Muscle layer of colon (tissue), 2 donors: ENCODE measurements at regions not wholly inside any gene's neighbourhood (a gene's known extent, or its start where the extent isn't known, plus 50 kb on each side); places are given as distances from the start of the nearest gene placed in this dataset.

Source experiments
- H3K27ac ChIP-seq: one replicate; pipeline ENCODE4 v1.7.0; 2013; ENCODE audit warnings: low read depth, mild to moderate bottlenecking, low read length, moderate library complexity
- H3K27me3 ChIP-seq, 2 donors: one replicate each; pipeline ENCODE4 v1.7.0; 2013; ENCODE audit warnings: low read length in 2 of 2, mild to moderate bottlenecking in 2 of 2; ENCODE audit not compliant: insufficient read depth in 2 of 2, control insufficient read depth in 1 of 2
- H3K36me3 ChIP-seq: one replicate; pipeline ENCODE4 v1.7.0; 2013; ENCODE audit warnings: mild to moderate bottlenecking, low read length; ENCODE audit not compliant: insufficient read depth
- H3K4me1 ChIP-seq: one replicate; pipeline ENCODE4 v1.7.0; 2013; ENCODE audit warnings: mild to moderate bottlenecking, low read length; ENCODE audit not compliant: insufficient read depth
- H3K4me3 ChIP-seq, 2 donors: one replicate each; pipeline ENCODE4 v1.7.0; 2013; ENCODE audit warnings: low read length in 2 of 2, low read depth in 1 of 2, mild to moderate bottlenecking in 1 of 2, moderate library complexity in 1 of 2
- H3K9ac ChIP-seq: one replicate; pipeline ENCODE4 v1.7.0; 2013; ENCODE audit warnings: low read length
- H3K9me3 ChIP-seq: one replicate; pipeline ENCODE4 v1.7.0; 2013; ENCODE audit warnings: mild to moderate bottlenecking, low read length
- donor health status: abdominal sarcoma.
- donor health status: Adenocarcinoma of cecum.

DNA sequence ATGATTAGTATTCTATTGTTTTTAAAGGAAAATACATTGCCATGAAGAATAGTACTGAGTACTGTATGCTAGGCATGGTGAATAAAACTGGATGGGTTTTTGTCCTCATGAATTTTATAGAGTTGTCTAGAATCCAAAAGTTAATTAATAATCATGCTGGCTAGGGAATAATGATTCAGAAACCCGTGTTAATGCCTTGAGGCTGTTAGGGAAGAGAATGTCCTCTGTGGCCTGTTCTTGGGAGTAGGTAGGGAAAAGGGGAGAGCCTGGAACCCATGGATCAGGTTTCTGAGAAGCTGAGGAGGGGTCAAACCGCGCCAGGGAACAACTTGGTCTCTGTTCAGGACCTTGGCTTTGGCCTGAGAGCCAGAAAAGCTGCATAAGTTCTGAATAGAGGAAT lies 1376.3 kb upstream of the SLC10A2 start:
- Histone ChIP-seq H3K27me3 (no peaks in the 10 kb centered on the region), H3K4me1 (no peaks in the 10 kb centered on the region), H3K9me3 (no peaks in the 10 kb centered on the region), H3K9ac (no peak overlapping the region), H3K27ac (no peak overlapping the region), H3K4me3 (no peak overlapping the region), H3K36me3 (no peaks in the 10 kb centered on the region)

DNA sequence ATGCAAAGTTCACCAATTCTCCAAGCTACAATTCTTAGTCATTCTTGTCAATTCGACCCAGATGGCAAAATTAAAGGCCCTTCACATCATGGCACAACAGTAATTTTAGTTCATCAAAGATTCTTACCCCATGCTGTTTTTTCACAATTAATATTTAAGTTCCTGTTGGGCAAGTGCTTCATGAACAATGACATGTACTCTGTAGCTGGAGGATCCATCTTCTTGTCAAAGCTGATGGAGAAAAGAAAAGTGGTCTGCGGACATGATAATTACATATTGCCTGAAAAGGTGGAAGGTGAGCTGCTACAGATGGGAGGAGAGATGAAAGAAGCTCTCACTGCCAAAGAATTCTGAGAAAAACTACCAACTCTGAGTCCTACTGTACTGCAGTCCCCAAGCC lies 1370.3 kb upstream of the SLC10A2 start:
- Histone ChIP-seq H3K4me3 (no peak overlapping the region), H3K9me3 (no peaks in the 10 kb centered on the region), H3K36me3 (no peaks in the 10 kb centered on the region), H3K4me1 (no peaks in the 10 kb centered on the region), H3K27me3 (no peaks in the 10 kb centered on the region), H3K27ac (no peak overlapping the region), H3K9ac (no peak overlapping the region)

DNA sequence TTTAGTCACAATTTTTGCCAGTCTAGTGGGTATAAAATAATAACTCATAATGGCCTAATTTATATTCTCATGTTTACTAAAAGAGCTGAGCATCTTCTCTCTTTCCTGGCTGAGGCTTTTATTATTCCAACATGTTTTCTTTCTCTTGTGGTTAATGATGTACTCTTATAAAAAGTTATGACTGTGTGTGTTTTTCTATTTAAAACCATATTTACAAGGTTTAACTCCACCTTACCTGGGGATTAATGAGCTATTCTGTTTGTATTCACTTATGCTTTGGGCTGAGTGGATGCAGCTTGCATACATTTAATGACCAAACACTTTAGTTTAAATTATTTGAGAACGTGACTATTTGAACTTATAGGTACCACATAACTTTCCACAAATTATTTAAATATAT lies 1365.7 kb upstream of the SLC10A2 start:
- H3K36me3 ChIP-seq: no peaks in the 10 kb centered on the region
- no peak overlapping the region for H3K9ac ChIP-seq
- H3K27ac ChIP-seq: no peak overlapping the region
- H3K27me3 ChIP-seq: no peaks in the 10 kb centered on the region
- H3K9me3 ChIP-seq: no peaks in the 10 kb centered on the region
- no peaks in the 10 kb centered on the region for H3K4me1 ChIP-seq
- no peak overlapping the region for H3K4me3 ChIP-seq

DNA sequence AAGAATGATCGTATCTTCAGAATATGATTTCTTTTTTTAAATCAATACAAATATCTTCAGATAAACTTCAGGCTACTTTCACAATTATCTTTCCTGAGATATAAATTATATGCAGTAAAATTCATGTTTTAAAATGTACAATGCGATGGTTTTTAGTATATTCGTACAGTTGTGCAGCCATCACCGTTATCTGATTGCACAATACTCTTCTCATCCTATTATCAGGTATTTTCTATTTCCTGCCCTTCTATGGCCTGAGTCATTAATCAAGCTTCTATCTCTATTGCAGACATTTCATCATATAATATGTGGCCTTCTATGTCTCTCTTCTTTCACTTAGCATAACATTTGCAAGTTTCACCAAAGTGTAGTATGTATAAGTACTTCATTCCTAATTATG lies 1360.2 kb upstream of the SLC10A2 start:
- H3K9me3 ChIP-seq: no peaks in the 10 kb centered on the region
- no peaks in the 10 kb centered on the region for H3K27me3 ChIP-seq
- H3K36me3 ChIP-seq: no peaks in the 10 kb centered on the region
- no peak overlapping the region for H3K9ac ChIP-seq
- H3K4me1 ChIP-seq: no peaks in the 10 kb centered on the region
- H3K4me3 ChIP-seq: no peak overlapping the region
- no peak overlapping the region for H3K27ac ChIP-seq

DNA sequence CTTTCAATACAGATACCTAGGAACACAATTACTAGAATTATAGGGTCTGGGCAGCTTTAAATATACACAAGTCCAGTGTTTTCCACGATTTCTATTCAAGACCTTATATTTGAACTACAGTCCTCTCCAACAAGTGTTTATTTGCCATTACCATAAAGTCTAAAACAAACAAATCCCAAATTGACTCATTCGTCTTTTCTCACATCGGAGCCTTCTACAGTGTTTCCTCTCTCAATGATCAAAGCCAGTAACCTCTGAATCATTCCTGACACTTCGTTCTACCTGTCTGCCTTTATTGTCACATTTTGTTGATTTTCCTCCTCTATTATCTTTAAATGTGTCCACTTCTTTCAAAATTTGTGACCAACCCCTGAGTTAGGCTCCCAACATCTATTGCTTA lies 1356.5 kb upstream of the SLC10A2 start:
- Histone ChIP-seq H3K27ac (no peak overlapping the region), H3K9me3 (no peaks in the 10 kb centered on the region), H3K4me1 (no peaks in the 10 kb centered on the region), H3K27me3 (no peaks in the 10 kb centered on the region), H3K4me3 (no peak overlapping the region), H3K36me3 (no peaks in the 10 kb centered on the region), H3K9ac (no peak overlapping the region)

DNA sequence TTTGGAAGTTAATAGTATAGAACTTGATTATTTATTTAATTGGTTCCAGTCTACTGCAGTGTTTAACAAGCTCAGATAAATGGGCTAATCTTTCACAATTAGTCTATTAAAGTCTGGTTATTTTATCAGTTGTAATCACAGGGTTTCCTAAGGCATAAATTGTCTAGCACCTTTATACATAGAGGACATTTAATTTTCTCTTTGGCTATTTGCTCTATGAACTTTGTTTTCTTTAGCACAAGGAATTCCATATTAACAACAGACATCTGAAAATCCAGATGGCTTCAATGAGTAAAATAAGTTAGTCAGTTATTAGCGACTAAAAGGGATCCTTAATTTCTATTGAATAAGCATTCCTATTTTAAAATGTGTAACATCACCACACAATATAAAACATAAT lies 1350.8 kb upstream of the SLC10A2 start:
- no peak overlapping the region for H3K9ac ChIP-seq
- no peaks in the 10 kb centered on the region for H3K9me3 ChIP-seq

DNA sequence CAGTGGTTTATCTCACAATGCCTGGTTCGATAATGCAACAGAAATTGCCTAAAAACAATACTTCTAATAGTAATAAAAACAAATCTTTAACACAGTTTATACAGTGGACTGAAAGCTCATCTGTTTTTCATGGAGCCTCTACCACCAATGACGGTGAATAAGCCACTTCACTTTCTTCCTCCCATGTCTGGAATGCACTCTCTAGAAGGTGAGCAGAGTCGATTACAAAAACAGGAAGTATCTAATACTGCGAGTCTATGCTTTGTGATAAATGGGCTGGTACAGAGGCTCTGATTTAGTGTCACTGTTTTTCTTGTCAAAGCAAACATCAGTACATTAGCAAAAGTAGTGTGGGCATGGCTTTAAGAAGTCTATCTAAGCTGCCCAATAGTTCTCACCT lies 1348.6 kb upstream of the SLC10A2 start:
- no peak overlapping the region for H3K4me3 ChIP-seq
- H3K9me3 ChIP-seq: no peaks in the 10 kb centered on the region
- H3K4me1 ChIP-seq: no peaks in the 10 kb centered on the region

More for the DNA sequence above, 1350.8 kb upstream of the SLC10A2 start:
- Histone ChIP-seq H3K4me3 (no peak overlapping the region), H3K27me3 (no peaks in the 10 kb centered on the region), H3K4me1 (no peaks in the 10 kb centered on the region), H3K27ac (no peak overlapping the region), H3K36me3 (no peaks in the 10 kb centered on the region)

DNA sequence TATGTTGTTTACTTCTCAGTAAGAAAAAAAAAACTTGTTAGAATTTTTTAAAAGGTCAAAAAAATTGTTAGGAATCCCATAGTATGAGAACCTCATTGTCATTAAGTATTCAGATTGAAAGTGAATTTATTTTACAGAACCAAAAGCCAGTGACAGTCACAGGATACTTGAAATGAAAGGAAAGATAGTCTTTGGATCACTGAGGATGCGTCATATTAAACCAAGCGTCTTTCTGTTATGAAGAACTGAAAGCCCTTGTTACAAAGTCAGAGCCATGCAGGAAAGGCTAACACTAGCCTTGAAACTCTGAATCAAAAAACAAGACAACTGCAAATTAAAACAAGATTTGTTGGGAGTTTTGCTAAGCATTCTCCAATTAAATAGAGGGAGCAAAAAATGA lies 1348.0 kb upstream of the SLC10A2 start:
- Histone ChIP-seq H3K4me3 (no peak overlapping the region), H3K4me1 (no peaks in the 10 kb centered on the region), H3K27me3 (no peaks in the 10 kb centered on the region), H3K9me3 (no peaks in the 10 kb centered on the region), H3K27ac (no peak overlapping the region), H3K9ac (no peak overlapping the region), H3K36me3 (no peaks in the 10 kb centered on the region)

More for the DNA sequence above, 1348.6 kb upstream of the SLC10A2 start:
- Histone ChIP-seq H3K27me3 (no peaks in the 10 kb centered on the region), H3K9ac (no peak overlapping the region), H3K36me3 (no peaks in the 10 kb centered on the region), H3K27ac (no peak overlapping the region)

DNA sequence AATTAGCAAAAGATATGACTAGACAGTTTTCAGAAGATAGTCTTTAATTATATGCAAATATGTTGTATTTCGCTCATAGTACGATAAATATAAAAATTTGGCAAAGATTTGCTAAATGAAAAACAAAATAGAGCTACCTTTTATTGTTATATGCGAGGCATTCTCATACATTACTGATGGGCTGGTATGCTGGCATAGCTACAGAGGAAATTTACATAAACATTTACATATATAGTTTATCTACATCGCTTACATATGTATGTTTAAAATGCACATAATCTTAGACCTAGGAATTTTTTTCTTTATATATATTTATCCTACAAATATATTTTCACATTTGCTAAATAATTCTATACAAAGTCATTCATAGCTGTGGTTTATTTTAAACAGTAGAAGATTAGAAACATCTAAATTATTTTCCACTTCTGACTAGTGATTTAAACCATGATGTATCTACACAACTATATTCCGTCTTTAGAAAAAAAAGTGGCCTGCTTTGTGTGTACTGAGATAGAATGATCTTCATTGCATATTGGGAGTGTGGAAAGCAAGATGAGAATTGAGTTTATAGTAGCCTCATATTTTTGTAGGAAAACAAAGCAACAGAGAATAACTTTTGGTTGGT lies 1345.0 kb upstream of the SLC10A2 start:
- Histone ChIP-seq H3K9ac (no peak overlapping the region), H3K36me3 (no peaks in the 10 kb centered on the region), H3K4me1 (no peaks in the 10 kb centered on the region), H3K9me3 (no peaks in the 10 kb centered on the region), H3K27me3 (no peaks in the 10 kb centered on the region), H3K4me3 (no peak overlapping the region), H3K27ac (no peak overlapping the region)

DNA sequence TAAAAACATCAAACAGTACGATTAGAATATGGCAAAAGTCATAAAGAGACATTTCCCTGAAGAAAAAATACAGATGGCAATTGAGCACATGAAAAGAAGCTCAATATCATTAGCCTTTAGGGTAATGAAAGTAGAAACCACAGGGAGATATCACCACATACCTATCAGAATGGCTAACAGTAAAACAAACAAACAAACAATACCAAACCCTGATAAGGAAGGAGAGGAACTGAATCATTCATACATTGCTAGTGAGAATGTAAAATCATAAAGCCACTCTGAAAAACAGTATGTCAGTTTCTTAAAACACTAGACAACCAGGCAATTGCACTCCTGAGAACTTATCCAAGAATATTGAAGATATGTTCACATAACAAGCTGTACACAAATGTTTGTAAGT lies 1342.5 kb upstream of the SLC10A2 start:
- Histone ChIP-seq H3K4me1 (no peaks in the 10 kb centered on the region), H3K9me3 (no peaks in the 10 kb centered on the region), H3K9ac (no peak overlapping the region), H3K27me3 (no peaks in the 10 kb centered on the region), H3K27ac (no peak overlapping the region), H3K36me3 (no peaks in the 10 kb centered on the region), H3K4me3 (no peak overlapping the region)

DNA sequence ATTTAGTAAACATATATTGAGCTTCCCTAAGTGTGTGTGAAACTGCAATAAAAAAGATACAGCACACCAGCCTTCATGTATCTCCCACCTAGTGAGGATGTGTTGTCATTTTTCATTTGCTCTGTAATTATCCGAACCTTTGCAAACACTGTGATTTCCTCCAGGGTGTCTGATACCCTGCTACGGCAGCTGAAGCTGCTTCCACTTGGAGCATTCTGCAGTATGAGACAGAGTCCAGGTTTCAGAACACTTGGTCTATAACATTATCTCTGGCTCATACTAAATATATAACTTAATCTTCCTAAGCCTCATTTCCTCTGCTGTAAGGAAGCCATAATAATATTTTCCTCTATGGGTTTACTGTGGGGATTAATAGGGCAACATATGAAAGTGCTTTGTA lies 1338.1 kb upstream of the SLC10A2 start:
- Histone ChIP-seq H3K36me3 (no peaks in the 10 kb centered on the region), H3K4me1 (no peaks in the 10 kb centered on the region), H3K4me3 (no peak overlapping the region), H3K9ac (no peak overlapping the region), H3K27me3 (no peaks in the 10 kb centered on the region), H3K9me3 (no peaks in the 10 kb centered on the region), H3K27ac (no peak overlapping the region)

DNA sequence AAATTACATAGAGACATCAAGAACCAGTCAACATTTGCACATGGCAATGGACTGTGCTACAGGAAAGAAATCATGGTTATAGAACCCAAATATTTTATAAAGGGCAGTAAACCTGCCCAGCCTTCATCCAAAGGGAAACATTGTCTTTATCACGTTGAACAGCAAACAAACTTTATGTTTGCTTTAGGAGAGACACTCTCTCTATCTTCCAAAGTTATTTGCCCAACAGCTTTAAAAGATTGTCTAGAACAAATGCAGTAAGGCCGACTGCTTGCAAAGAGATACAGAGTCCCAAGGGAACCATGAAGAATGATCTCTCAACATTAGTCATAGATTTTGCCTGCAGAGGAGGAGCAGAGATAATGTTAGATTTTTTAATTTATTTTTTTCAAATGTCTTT lies 1323.5 kb upstream of the SLC10A2 start:
- H3K36me3 ChIP-seq: no peaks in the 10 kb centered on the region
- no peak overlapping the region for H3K9ac ChIP-seq
- H3K27me3 ChIP-seq: no peaks in the 10 kb centered on the region
- no peak overlapping the region for H3K27ac ChIP-seq
- H3K9me3 ChIP-seq: no peaks in the 10 kb centered on the region
- H3K4me3 ChIP-seq: no peak overlapping the region
- H3K4me1 ChIP-seq: no peaks in the 10 kb centered on the region
